PC-9 (cell line): ENCODE measurements at regions not wholly inside any gene's neighbourhood (a gene's known extent, or its start where the extent isn't known, plus 50 kb on each side); places are given as distances from the start of the nearest gene placed in this dataset.

Experiments
- CTCF ChIP-seq: fragments of 200-600 bp; sonication (generic); conservative IDR thresholded peaks from 2 replicates; pipeline ENCODE4 v1.6.1; 2017; ENCODE audit warnings: mixed run types, antibody characterized with exemption, mild to moderate bottlenecking, moderate library complexity
- EZH2 ChIP-seq: fragments of 200-600 bp; sonication (generic); IDR thresholded peaks from 2 replicates; pipeline ENCODE4 v1.8.0; 2017; ENCODE audit warnings: antibody characterized with exemption, low read depth

GRCh38 chr2:215529271-215529670, 93.4 kb upstream of the FN1 start:
- TF ChIP-seq CTCF (no peak), EZH2 (no peak)
